K562 (cell line): ENCODE measurements at regions not wholly inside any gene's neighbourhood (a gene's known extent, or its start where the extent isn't known, plus 50 kb on each side); places are given as distances from the start of the nearest gene placed in this dataset.

Source experiments
- ARHGAP35 ChIP-seq: fragments of 450-650 bp; IDR thresholded peaks from 2 replicates; pipeline ENCODE4 v1.6.1; 2018; ENCODE audit not compliant: partially characterized antibody
- FOXK2 ChIP-seq, 2 experiments: fragments of 450-650 bp; IDR thresholded peaks in 1 of 2; conservative IDR thresholded peaks in 1 of 2; 2 replicates each; pipeline ENCODE4 v1.6.1; 2016; ENCODE audit warnings: low read depth in 2 of 2, mild to moderate bottlenecking in 1 of 2
- TCF3 ChIP-seq: sonication (generic); formaldehyde crosslinking; IDR thresholded peaks from 2 replicates; pipeline ENCODE4 v1.4.0; 2020; ENCODE audit warnings: mild to moderate bottlenecking, missing genetic modification reagents
- TSC22D4 ChIP-seq: fragments of 450-650 bp; IDR thresholded peaks from 2 replicates; pipeline ENCODE4 v1.6.1; 2016; ENCODE audit warnings: missing genetic modification characterization, missing biosample characterization, control low read depth
- TF ChIP-seq, protein P1 (sequence below): fragments of 250-450 bp; sonication (Bioruptor Pico); IDR thresholded peaks from 2 replicates; pipeline ENCODE4 v1.5.0; 2022; ENCODE audit warnings: mild to moderate bottlenecking
- TF ChIP-seq, protein P2 (sequence below): sonication (generic); formaldehyde crosslinking; IDR thresholded peaks from 2 replicates; pipeline ENCODE4 v1.8.1; 2023; ENCODE audit warnings: mild to moderate bottlenecking, missing genetic modification reagents, moderate library complexity
- TF ChIP-seq, protein P3 (sequence below): fragments of 250-450 bp; sonication (Bioruptor Pico); IDR thresholded peaks from 2 replicates; pipeline ENCODE4 v1.6.1; 2021; ENCODE audit warnings: mild to moderate bottlenecking
- TF ChIP-seq, protein P4 (sequence below): fragments of 200-600 bp; sonication (generic); IDR thresholded peaks from one replicate; pipeline ENCODE4 v1.6.1; 2012; ENCODE audit warnings: mild to moderate bottlenecking, low read depth, low read length, inconsistent platforms

DNA sequence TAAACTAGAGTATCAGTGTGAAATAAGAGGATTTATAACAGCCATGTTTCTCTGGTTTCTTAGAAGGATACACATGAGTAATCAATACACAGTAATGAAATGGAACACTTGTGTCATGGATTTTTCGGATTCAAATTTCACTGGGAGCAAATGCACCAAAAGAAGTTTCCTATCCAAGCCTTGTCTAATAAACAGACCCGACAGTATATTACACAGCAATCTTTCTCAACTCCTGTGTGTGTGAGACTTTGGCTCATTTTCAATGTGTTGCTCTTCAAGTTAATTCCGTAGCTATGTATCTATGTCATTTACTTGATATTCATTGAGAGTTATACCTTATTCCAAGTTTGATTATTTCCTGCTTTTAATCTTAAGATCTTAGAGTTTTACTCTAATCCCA is 930.2 kb downstream of the MAT2B start (continued):
- TF ChIP-seq, protein P1, sequence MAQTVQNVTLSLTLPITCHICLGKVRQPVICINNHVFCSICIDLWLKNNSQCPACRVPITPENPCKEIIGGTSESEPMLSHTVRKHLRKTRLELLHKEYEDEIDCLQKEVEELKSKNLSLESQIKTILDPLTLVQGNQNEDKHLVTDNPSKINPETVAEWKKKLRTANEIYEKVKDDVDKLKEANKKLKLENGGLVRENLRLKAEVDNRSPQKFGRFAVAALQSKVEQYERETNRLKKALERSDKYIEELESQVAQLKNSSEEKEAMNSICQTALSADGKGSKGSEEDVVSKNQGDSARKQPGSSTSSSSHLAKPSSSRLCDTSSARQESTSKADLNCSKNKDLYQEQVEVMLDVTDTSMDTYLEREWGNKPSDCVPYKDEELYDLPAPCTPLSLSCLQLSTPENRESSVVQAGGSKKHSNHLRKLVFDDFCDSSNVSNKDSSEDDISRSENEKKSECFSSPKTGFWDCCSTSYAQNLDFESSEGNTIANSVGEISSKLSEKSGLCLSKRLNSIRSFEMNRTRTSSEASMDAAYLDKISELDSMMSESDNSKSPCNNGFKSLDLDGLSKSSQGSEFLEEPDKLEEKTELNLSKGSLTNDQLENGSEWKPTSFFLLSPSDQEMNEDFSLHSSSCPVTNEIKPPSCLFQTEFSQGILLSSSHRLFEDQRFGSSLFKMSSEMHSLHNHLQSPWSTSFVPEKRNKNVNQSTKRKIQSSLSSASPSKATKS (CRISPR knock-in tag), result no peak
- TF ChIP-seq FOXK2 (conservative IDR thresholded peaks at IDR 0.05 in 1 of 2, IDR thresholded peaks at IDR 0.05 in 1 of 2; ENCODE audit: low read depth in 2 of 2) (no peak), ARHGAP35 (no peak), TSC22D4 (tag) (no peak), TCF3 (CRISPR knock-in tag) (no peak)
- TF ChIP-seq, protein P2, sequence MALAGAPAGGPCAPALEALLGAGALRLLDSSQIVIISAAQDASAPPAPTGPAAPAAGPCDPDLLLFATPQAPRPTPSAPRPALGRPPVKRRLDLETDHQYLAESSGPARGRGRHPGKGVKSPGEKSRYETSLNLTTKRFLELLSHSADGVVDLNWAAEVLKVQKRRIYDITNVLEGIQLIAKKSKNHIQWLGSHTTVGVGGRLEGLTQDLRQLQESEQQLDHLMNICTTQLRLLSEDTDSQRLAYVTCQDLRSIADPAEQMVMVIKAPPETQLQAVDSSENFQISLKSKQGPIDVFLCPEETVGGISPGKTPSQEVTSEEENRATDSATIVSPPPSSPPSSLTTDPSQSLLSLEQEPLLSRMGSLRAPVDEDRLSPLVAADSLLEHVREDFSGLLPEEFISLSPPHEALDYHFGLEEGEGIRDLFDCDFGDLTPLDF (CRISPR knock-in tag), result no peak
- TF ChIP-seq, protein P3, sequence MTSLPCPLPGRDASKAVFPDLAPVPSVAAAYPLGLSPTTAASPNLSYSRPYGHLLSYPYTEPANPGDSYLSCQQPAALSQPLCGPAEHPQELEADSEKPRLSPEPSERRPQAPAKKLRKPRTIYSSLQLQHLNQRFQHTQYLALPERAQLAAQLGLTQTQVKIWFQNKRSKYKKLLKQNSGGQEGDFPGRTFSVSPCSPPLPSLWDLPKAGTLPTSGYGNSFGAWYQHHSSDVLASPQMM (CRISPR knock-in tag), result no peak
- TF ChIP-seq, protein P4, sequence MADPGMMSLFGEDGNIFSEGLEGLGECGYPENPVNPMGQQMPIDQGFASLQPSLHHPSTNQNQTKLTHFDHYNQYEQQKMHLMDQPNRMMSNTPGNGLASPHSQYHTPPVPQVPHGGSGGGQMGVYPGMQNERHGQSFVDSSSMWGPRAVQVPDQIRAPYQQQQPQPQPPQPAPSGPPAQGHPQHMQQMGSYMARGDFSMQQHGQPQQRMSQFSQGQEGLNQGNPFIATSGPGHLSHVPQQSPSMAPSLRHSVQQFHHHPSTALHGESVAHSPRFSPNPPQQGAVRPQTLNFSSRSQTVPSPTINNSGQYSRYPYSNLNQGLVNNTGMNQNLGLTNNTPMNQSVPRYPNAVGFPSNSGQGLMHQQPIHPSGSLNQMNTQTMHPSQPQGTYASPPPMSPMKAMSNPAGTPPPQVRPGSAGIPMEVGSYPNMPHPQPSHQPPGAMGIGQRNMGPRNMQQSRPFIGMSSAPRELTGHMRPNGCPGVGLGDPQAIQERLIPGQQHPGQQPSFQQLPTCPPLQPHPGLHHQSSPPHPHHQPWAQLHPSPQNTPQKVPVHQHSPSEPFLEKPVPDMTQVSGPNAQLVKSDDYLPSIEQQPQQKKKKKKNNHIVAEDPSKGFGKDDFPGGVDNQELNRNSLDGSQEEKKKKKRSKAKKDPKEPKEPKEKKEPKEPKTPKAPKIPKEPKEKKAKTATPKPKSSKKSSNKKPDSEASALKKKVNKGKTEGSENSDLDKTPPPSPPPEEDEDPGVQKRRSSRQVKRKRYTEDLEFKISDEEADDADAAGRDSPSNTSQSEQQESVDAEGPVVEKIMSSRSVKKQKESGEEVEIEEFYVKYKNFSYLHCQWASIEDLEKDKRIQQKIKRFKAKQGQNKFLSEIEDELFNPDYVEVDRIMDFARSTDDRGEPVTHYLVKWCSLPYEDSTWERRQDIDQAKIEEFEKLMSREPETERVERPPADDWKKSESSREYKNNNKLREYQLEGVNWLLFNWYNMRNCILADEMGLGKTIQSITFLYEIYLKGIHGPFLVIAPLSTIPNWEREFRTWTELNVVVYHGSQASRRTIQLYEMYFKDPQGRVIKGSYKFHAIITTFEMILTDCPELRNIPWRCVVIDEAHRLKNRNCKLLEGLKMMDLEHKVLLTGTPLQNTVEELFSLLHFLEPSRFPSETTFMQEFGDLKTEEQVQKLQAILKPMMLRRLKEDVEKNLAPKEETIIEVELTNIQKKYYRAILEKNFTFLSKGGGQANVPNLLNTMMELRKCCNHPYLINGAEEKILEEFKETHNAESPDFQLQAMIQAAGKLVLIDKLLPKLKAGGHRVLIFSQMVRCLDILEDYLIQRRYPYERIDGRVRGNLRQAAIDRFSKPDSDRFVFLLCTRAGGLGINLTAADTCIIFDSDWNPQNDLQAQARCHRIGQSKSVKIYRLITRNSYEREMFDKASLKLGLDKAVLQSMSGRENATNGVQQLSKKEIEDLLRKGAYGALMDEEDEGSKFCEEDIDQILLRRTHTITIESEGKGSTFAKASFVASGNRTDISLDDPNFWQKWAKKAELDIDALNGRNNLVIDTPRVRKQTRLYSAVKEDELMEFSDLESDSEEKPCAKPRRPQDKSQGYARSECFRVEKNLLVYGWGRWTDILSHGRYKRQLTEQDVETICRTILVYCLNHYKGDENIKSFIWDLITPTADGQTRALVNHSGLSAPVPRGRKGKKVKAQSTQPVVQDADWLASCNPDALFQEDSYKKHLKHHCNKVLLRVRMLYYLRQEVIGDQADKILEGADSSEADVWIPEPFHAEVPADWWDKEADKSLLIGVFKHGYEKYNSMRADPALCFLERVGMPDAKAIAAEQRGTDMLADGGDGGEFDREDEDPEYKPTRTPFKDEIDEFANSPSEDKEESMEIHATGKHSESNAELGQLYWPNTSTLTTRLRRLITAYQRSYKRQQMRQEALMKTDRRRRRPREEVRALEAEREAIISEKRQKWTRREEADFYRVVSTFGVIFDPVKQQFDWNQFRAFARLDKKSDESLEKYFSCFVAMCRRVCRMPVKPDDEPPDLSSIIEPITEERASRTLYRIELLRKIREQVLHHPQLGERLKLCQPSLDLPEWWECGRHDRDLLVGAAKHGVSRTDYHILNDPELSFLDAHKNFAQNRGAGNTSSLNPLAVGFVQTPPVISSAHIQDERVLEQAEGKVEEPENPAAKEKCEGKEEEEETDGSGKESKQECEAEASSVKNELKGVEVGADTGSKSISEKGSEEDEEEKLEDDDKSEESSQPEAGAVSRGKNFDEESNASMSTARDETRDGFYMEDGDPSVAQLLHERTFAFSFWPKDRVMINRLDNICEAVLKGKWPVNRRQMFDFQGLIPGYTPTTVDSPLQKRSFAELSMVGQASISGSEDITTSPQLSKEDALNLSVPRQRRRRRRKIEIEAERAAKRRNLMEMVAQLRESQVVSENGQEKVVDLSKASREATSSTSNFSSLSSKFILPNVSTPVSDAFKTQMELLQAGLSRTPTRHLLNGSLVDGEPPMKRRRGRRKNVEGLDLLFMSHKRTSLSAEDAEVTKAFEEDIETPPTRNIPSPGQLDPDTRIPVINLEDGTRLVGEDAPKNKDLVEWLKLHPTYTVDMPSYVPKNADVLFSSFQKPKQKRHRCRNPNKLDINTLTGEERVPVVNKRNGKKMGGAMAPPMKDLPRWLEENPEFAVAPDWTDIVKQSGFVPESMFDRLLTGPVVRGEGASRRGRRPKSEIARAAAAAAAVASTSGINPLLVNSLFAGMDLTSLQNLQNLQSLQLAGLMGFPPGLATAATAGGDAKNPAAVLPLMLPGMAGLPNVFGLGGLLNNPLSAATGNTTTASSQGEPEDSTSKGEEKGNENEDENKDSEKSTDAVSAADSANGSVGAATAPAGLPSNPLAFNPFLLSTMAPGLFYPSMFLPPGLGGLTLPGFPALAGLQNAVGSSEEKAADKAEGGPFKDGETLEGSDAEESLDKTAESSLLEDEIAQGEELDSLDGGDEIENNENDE, result no peak
